Bronchial epithelial cell (primary cell): ENCODE measurements at regions not wholly inside any gene's neighbourhood (a gene's known extent, or its start where the extent isn't known, plus 50 kb on each side); places are given as distances from the start of the nearest gene placed in this dataset.
"Not testable (repeated sequence)": the region's sequence is repeated elsewhere in the genome, so short reads cannot be mapped to it uniquely, and the experiment has no call there.

Experiments used
- DNase-seq: peaks from one replicate; pipeline ENCODE4 v3.0.0-alpha.2; 2010; ENCODE audit warnings: low read depth
- FAIRE-seq: peaks from 2 replicates; lab custom pipeline; 2011; peaks lifted over from hg19 to GRCh38; lab: Jason Lieb, UNC
- H3K27me3 ChIP-seq: 2 replicates; pipeline ENCODE4 v1.5.1; 2011; ENCODE audit warnings: low read length; ENCODE audit not compliant: control insufficient read depth, insufficient read depth
- H3K36me3 ChIP-seq: 2 replicates; pipeline ENCODE4 v1.5.1; 2011; ENCODE audit warnings: low read length; ENCODE audit not compliant: control insufficient read depth, insufficient read depth
- H3K4me3 ChIP-seq: 2 replicates; pipeline ENCODE4 v1.5.1; 2011; ENCODE audit warnings: mild to moderate bottlenecking, low read depth, low read length, control low read depth
- CTCF ChIP-seq: IDR thresholded peaks from 2 replicates; pipeline ENCODE4 v1.5.1; 2011; ENCODE audit warnings: mild to moderate bottlenecking, moderate library complexity, low read length, control low read depth, inconsistent platforms; ENCODE audit not compliant: insufficient read depth, severe bottlenecking

- not testable (repeated sequence) for DNase-seq, H3K36me3 ChIP-seq, H3K27me3 ChIP-seq, FAIRE-seq, H3K4me3 ChIP-seq
These were observed 63.9 kb downstream of the RWDD3 start for GRCh38 chr1:95297906-95298305.

GRCh38 chr1:95301091-95301490 lies 67.1 kb downstream of the RWDD3 start:
- TF ChIP-seq CTCF: no peak
- no peak for DNase-seq
- no peak for FAIRE-seq
- H3K4me3 ChIP-seq: no peak overlapping the region
- H3K27me3 ChIP-seq: no peaks in the 10 kb centered on the region
- H3K36me3 ChIP-seq: no peaks in the 10 kb centered on the region

DNA sequence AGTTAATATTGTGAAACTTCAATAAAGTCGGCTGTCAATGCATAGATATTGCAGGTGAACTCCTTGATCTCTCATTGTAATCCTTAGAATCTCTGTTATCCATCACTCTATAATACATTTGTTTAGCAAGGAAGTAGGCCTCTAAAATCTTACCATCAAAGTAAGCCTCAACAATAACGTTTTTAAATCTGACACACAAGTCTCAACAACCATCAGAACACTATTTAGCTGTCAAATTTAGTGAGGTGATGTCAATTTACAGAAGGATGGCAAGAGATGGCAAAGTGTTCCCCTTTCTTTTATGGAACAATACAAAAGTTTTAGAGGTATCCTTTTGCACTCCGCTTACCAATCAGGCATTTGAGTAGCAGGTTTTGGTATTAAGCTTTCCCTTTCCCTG lies 67.6 kb downstream of the RWDD3 start:
- TF ChIP-seq CTCF: no peak
- no peaks in the 10 kb centered on the region for H3K27me3 ChIP-seq
- FAIRE-seq: no peak
- DNase-seq: no peak
- no peak overlapping the region for H3K4me3 ChIP-seq
- no peaks in the 10 kb centered on the region for H3K36me3 ChIP-seq

- no peaks in the 10 kb centered on the region for H3K36me3 ChIP-seq
- no peak for TF ChIP-seq CTCF
- H3K27me3 ChIP-seq: peaks cover 2% of the 10 kb centered on the region
- no peak for FAIRE-seq
- no peak overlapping the region for H3K4me3 ChIP-seq
- DNase-seq: peak; percentile 57
These were observed 70.8 kb downstream of the RWDD3 start for GRCh38 chr1:95304803-95305202.

DNA sequence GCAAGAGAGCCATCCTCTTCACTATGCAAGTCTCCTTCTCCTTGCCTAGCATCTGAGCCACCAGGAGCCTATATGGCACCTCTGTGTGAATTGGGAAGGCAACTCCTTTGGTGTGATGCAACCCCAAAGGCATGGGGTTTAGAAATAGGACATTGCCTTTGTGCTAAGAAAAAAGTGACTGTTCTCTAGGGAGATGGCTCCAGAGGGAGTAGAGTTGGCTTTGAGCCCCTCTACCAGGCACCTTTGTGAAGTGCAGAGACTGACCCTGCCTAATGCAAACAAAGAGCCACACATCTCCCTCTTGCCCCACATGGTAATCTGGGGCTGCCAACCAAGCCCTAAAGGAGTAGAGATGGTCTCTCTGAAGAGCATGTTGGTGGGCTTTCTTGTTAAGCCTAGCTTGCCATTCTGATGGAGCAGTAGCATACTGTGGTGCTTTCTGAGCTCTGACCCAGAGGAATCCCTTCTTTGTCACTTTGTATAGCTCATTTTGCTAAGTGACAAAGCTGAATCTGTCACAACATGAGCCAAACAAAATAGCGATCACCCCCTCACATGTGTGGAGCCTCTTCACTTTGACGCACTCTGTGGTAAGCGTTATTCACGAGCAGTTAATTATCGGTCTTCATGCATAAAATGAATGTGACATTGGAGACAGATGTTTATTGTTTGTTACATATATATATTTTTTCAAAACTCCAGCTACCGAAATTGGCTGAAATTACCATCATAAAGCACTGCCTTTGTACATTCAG lies 74.4 kb downstream of the RWDD3 start:
- Histone ChIP-seq H3K27me3 (peaks cover 2% of the 10 kb centered on the region), H3K36me3 (no peaks in the 10 kb centered on the region), H3K4me3 (no peak overlapping the region)
- FAIRE-seq (no peak), DNase-seq (no peak)
- no peak for TF ChIP-seq CTCF

DNA sequence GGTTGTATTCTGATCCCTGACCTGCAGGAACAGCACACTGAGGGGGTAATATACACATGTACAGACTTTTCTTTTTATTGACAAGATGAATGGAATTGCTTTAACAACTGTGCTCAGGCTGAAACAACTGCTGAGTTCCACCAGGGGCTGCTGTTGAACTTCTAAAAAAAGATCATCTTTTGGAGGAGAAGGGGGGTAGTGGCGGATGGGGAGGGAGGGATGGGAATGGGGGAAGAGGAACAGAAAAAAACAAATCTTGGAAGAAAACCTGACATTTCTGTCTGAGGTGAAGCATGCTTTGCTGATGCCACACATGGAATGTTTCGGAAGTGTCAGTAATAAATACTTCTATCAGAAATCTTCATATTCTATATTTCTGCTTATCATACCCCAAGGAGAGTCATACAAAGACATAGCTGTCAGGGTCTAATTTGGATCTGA lies 75.0 kb downstream of the RWDD3 start:
- no peaks in the 10 kb centered on the region for H3K36me3 ChIP-seq
- FAIRE-seq (no peak), DNase-seq (peak; percentile 33)
- peaks cover 2% of the 10 kb centered on the region for H3K27me3 ChIP-seq
- H3K4me3 ChIP-seq: no peak overlapping the region
- peak; percentile 59 for TF ChIP-seq CTCF
